Pancreas (tissue), 10 donors: ENCODE measurements at regions not wholly inside any gene's neighbourhood (a gene's known extent, or its start where the extent isn't known, plus 50 kb on each side); places are given as distances from the start of the nearest gene placed in this dataset.
A peak's percentile ranks its signal among the peaks of the same experiment; 100 is the strongest.

Source experiments
- ATAC-seq, 4 donors: fragments of 200-7000 bp; cut with Tn5 transposase; one replicate each; pipeline versions ENCODE4 v1.8.0 to v1.9.1; 2020; ENCODE audit warnings: mild to moderate bottlenecking in 4 of 4, moderate library complexity in 4 of 4
- DNase-seq, 6 donors: peaks; one replicate each; pipeline ENCODE4 v3.0.0-alpha.2; 2020
- FAIRE-seq: peaks from 2 replicates; lab custom pipeline; 2012; peaks lifted over from hg19 to GRCh38; lab: Jason Lieb, UNC
- H3K27ac ChIP-seq, 4 donors: fragments of 200-600 bp; sonication (generic); 1 replicate in 3 of 4; 2 replicates in 1 of 4; pipeline versions ENCODE4 v1.5.0 to v1.8.0; 2020
- H3K27me3 ChIP-seq, 4 donors: fragments of 200-600 bp; one replicate each; pipeline ENCODE4 v1.8.0; 2021
- H3K36me3 ChIP-seq, 3 donors: fragments of 200-600 bp; sonication (generic) in 1 of 3; one replicate each; pipeline versions ENCODE4 v1.5.0 to v1.8.0; 2020 to 2021
- H3K4me1 ChIP-seq, 3 donors: fragments of 200-600 bp; one replicate each; pipeline ENCODE4 v1.8.0; 2021
- H3K4me3 ChIP-seq, 4 donors: fragments of 200-600 bp; sonication (generic) in 2 of 4; one replicate each; pipeline versions ENCODE4 v1.5.0 to v1.8.0; 2020 to 2021
- H3K9me3 ChIP-seq, 4 donors: fragments of 200-600 bp; one replicate each; pipeline ENCODE4 v1.8.0; 2021
- CTCF ChIP-seq, 4 donors: fragments of 200-600 bp; sonication (generic) in 3 of 4; IDR thresholded peaks; one replicate each; pipeline versions ENCODE4 v1.5.0 to v1.8.0; 2021; ENCODE audit warnings: antibody characterized with exemption in 4 of 4
- WGBS, 2 donors: extraction: QIAGEN DNeasy Blood & Tissue Kit; methylation state at CpG; one replicate each; pipeline ENCODE4 v1.1.7; 2013; 5-methylcytosine and 5-hydroxymethylcytosine counted together
- intact Hi-C, 3 donors: fragments of 100-400 bp; cut with DNase I; formaldehyde crosslinking; loops; one replicate each; pipeline versions ENCODE4 v1.11.1 to v1.14.2; 2022
- donor health status: healthy with polysubstance abuse.
- donor health status: DM: no; HTN: no; CAD: no; lungs with moderate emphysema.
- donor health status: DM: no; HTN: no; CAD: no.
- donor health status: control.
- donor health status: control.
- donor health status: Bipolar disorder and iron deficiency.
- donor health status: DM: yes; HTN: yes; CAD: no.
- donor health status: DM: no; HTN: no; CAD: no.
- donor health status: DM: no; HTN: no; CAD: no.
- donor health status: DM: yes; HTN: yes; CAD: no.

- Histone ChIP-seq H3K27me3 (no peaks in the 10 kb centered on the region), H3K4me3 (no peak overlapping the region), H3K36me3 (no peaks in the 10 kb centered on the region), H3K4me1 (no peaks in the 10 kb centered on the region), H3K9me3 (no peaks in the 10 kb centered on the region), H3K27ac (no peak overlapping the region)
- ATAC-seq (peak in 3 of 4 donors; percentile 35 to 69 (median 59)), FAIRE-seq (no peak), DNase-seq (no peak)
- WGBS, 2 donors: 88 to 90% methylated on average over 8 of the region's 8 CpGs
- intact Hi-C loops: no loop called here
- TF ChIP-seq CTCF (IDR thresholded peaks at IDR 0.05): no peak
Observed at GRCh38 chr15:62558640-62559380, 393.7 kb upstream of the C2CD4B start.

- ATAC-seq (no peak), FAIRE-seq (no peak), DNase-seq (no peak)
- H3K36me3 ChIP-seq: no peaks in the 10 kb centered on the region
- intact Hi-C loops: no loop called here
- H3K9me3 ChIP-seq: no peaks in the 10 kb centered on the region
- no peak overlapping the region for H3K4me3 ChIP-seq
- no peaks in the 10 kb centered on the region for H3K27me3 ChIP-seq
- no peaks in the 10 kb centered on the region for H3K4me1 ChIP-seq
- 88 to 92% methylated on average over 1 of the region's 1 CpG for WGBS, 2 donors
- TF ChIP-seq CTCF (IDR thresholded peaks at IDR 0.05): no peak
- H3K27ac ChIP-seq: no peak overlapping the region
Observed at GRCh38 chr15:62559381-62559733, 394.3 kb upstream of the C2CD4B start.

- 91 to 93% methylated on average over 11 of the region's 11 CpGs for WGBS, 2 donors
- no peaks in the 10 kb centered on the region for H3K27me3 ChIP-seq
- intact Hi-C loops: no loop called here
- H3K9me3 ChIP-seq: no peaks in the 10 kb centered on the region
- H3K27ac ChIP-seq: no peak overlapping the region
- H3K4me1 ChIP-seq: no peaks in the 10 kb centered on the region
- TF ChIP-seq CTCF (IDR thresholded peaks at IDR 0.05): no peak
- H3K4me3 ChIP-seq: no peak overlapping the region
- ATAC-seq: no peak
- no peaks in the 10 kb centered on the region for H3K36me3 ChIP-seq
- no peak for FAIRE-seq
- no peak for DNase-seq
Observed at GRCh38 chr15:62561059-62561519, 396.0 kb upstream of the C2CD4B start.

GRCh38 chr15:62561571-62561970, 396.5 kb upstream of the C2CD4B start:
- no peak for TF ChIP-seq CTCF (IDR thresholded peaks at IDR 0.05)
- Histone ChIP-seq H3K9me3 (no peaks in the 10 kb centered on the region), H3K36me3 (no peaks in the 10 kb centered on the region), H3K4me1 (no peaks in the 10 kb centered on the region), H3K27ac (no peak overlapping the region), H3K4me3 (no peak overlapping the region), H3K27me3 (no peaks in the 10 kb centered on the region)
- DNase-seq (no peak), ATAC-seq (no peak), FAIRE-seq (no peak)
- intact Hi-C loops: no loop called here
- 88 to 89% methylated on average over 8 of the region's 8 CpGs for WGBS, 2 donors

- Histone ChIP-seq H3K36me3 (no peaks in the 10 kb centered on the region), H3K27me3 (no peaks in the 10 kb centered on the region), H3K9me3 (no peaks in the 10 kb centered on the region), H3K4me3 (no peak overlapping the region), H3K27ac (no peak overlapping the region), H3K4me1 (peaks cover 0 to 4% (median 0%) of the 10 kb centered on the region in 3 donors)
- 80 to 84% methylated on average over 4 of the region's 4 CpGs for WGBS, 2 donors
- intact Hi-C loops: no loop called here
- TF ChIP-seq CTCF (IDR thresholded peaks at IDR 0.05): no peak
- ATAC-seq (no peak), FAIRE-seq (no peak), DNase-seq (no peak)
Observed at GRCh38 chr15:62564886-62565633, 400.0 kb upstream of the C2CD4B start.
